Omental fat pad (tissue), 3 donors: ENCODE measurements at regions not wholly inside any gene's neighbourhood (a gene's known extent, or its start where the extent isn't known, plus 50 kb on each side); places are given as distances from the start of the nearest gene placed in this dataset.

Experiments
- ATAC-seq: fragments of 150-250 bp; one replicate; pipeline ENCODE4 v1.9.1; 2016; ENCODE audit warnings: mild to moderate bottlenecking, moderate library complexity; ENCODE audit not compliant: low FRiP score
- DNase-seq: peaks from one replicate; pipeline ENCODE4 v3.0.0-alpha.2; 2019; ENCODE audit warnings: low spot score
- CTCF ChIP-seq, 3 donors: fragments of 450-650 bp; IDR thresholded peaks; one replicate each; pipeline ENCODE4 v1.5.1; 2016 to 2017; ENCODE audit warnings: antibody characterized with exemption in 3 of 3, mild to moderate bottlenecking in 3 of 3, moderate library complexity in 2 of 3

- ATAC-seq (no peak), DNase-seq (no peak)
- no peak for TF ChIP-seq CTCF (IDR thresholded peaks at IDR 0.05)
These were observed 567.1 kb upstream of the ADGRL2 start for GRCh38 chr1:81233591-81233990.

GRCh38 chr1:81232420-81232819, 568.3 kb upstream of the ADGRL2 start:
- no peak for TF ChIP-seq CTCF (IDR thresholded peaks at IDR 0.05)
- DNase-seq (no peak), ATAC-seq (no peak)

- TF ChIP-seq CTCF (IDR thresholded peaks at IDR 0.05) = no peak
- no peak for ATAC-seq
- DNase-seq = no peak
These were observed 569.0 kb upstream of the ADGRL2 start for GRCh38 chr1:81231729-81232038.

GRCh38 chr1:81230983-81231728, 569.6 kb upstream of the ADGRL2 start:
- TF ChIP-seq CTCF (IDR thresholded peaks at IDR 0.05) = no peak
- DNase-seq = no peak
- ATAC-seq = no peak

- ATAC-seq = no peak
- no peak for DNase-seq
- no peak for TF ChIP-seq CTCF (IDR thresholded peaks at IDR 0.05)
These were observed 571.8 kb upstream of the ADGRL2 start for GRCh38 chr1:81228926-81229325.

GRCh38 chr1:81226603-81226928, 574.2 kb upstream of the ADGRL2 start:
- no peak for DNase-seq
- no peak for TF ChIP-seq CTCF (IDR thresholded peaks at IDR 0.05)
- ATAC-seq = no peak

GRCh38 chr1:81225789-81226602, 574.7 kb upstream of the ADGRL2 start:
- ATAC-seq = no peak
- TF ChIP-seq CTCF (IDR thresholded peaks at IDR 0.05) = no peak
- DNase-seq = no peak
